ENCODE measurements at regions not wholly inside any gene's neighbourhood (a gene's known extent, or its start where the extent isn't known, plus 50 kb on each side); places are given as distances from the start of the nearest gene placed in this dataset.

DNA sequence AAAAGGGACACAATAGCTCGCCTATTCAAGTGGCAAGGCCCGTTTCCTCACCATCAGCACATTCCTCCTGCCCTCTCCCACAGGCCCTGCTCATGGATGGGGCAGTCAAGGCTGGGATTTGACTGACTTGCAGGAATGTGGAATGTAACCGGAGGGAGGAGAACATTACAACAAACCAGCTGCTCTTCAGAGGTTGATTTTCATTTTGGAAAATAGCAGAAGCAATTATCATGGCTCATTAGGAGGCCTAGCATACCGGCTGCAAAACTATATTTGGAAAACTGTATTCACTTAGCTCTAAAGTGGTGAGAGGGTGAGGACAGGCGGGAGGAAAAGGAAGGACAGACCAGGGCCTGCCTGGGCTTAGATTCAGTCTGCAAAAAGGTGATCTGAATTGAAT is 283.7 kb downstream of the CD83 start:
- no peak for DNase-seq (ENCODE audit: low read depth in 2 of 2)
- no peak overlapping the region for H3K9ac ChIP-seq (ENCODE audit: insufficient read depth, low read length)
- no peak overlapping the region for H3K4me3 ChIP-seq (replicated peaks in 1 of 4; ENCODE audit: control extremely low read depth in 1 of 4, insufficient read depth in 1 of 4, low read depth in 3 of 4, low read length in 4 of 4)
- no peaks in the 10 kb centered on the region for H3K79me2 ChIP-seq (ENCODE audit: control insufficient read depth, insufficient read depth, low read length)
- no peaks in the 10 kb centered on the region for H3K27me3 ChIP-seq (ENCODE audit: control insufficient read depth, insufficient read depth, low read length)
- TF ChIP-seq, protein P1, sequence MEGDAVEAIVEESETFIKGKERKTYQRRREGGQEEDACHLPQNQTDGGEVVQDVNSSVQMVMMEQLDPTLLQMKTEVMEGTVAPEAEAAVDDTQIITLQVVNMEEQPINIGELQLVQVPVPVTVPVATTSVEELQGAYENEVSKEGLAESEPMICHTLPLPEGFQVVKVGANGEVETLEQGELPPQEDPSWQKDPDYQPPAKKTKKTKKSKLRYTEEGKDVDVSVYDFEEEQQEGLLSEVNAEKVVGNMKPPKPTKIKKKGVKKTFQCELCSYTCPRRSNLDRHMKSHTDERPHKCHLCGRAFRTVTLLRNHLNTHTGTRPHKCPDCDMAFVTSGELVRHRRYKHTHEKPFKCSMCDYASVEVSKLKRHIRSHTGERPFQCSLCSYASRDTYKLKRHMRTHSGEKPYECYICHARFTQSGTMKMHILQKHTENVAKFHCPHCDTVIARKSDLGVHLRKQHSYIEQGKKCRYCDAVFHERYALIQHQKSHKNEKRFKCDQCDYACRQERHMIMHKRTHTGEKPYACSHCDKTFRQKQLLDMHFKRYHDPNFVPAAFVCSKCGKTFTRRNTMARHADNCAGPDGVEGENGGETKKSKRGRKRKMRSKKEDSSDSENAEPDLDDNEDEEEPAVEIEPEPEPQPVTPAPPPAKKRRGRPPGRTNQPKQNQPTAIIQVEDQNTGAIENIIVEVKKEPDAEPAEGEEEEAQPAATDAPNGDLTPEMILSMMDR (conservative IDR thresholded peaks at IDR 0.05 in 1 of 2, IDR thresholded peaks at IDR 0.05 in 1 of 2; ENCODE audit: low read depth in 1 of 2, low read length in 2 of 2), result no peak
- TF ChIP-seq EZH2 (IDR thresholded peaks at IDR 0.05; ENCODE audit: low read length, missing control alignments), result no peak
- no peaks in the 10 kb centered on the region for H4K20me1 ChIP-seq (ENCODE audit: control insufficient read depth, extremely low read depth, insufficient read depth, low read length)
- no peaks in the 10 kb centered on the region for H3K36me3 ChIP-seq (ENCODE audit: control insufficient read depth, insufficient read depth, low read length)
- no peak overlapping the region for H3K27ac ChIP-seq (ENCODE audit: insufficient read depth, low read length)
- H3K4me2 ChIP-seq (ENCODE audit: extremely low read depth, insufficient read depth, low read length), result no peak overlapping the region
- H3K9me3 ChIP-seq (ENCODE audit: control insufficient read depth, insufficient read depth, low read depth, low read length), result no peaks in the 10 kb centered on the region
- H2AFZ ChIP-seq (ENCODE audit: low read length), result no peak overlapping the region
- no peaks in the 10 kb centered on the region for H3K4me1 ChIP-seq (ENCODE audit: control insufficient read depth, extremely low read depth, insufficient read depth, low read length)

DNA sequence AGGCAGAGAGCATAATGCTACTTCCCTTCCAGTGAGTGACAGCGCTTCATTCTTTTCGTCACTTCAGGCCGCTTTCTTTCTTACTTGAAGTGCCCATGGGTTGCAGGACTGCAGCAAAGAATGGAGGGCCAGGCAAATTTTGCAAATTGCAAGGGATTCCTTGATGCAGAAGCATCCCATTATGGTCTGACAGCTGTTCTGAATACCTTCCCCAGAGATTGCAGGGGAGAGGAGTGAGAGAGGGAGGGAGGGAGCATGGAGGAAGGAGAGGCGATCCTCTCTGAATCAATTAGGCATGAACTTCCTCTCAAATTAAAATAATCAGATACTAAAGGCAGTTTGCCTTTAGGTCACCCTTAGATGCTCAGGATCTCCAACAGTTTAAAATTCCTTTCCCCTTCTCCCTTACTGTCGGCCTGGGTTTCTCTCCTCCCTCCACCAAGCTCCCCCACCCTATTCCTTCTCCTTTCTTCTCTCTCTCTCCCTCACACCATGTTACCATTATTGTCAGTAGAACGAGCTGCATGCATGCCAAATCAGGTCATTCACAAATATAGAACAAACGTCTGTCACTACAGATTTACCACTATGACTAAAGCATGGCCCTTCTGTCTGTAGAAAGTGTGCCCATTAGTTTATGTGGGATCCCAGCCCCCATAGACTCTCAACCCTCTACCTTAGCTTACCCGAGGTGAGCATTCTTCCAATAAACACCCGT is 289.2 kb downstream of the CD83 start:
- DNase-seq (ENCODE audit: low read depth in 2 of 2), result no peak
- no peaks in the 10 kb centered on the region for H3K4me1 ChIP-seq (ENCODE audit: control insufficient read depth, extremely low read depth, insufficient read depth, low read length)
- H3K27me3 ChIP-seq (ENCODE audit: control insufficient read depth, insufficient read depth, low read length), result no peaks in the 10 kb centered on the region
- no peak overlapping the region for H3K9ac ChIP-seq (ENCODE audit: insufficient read depth, low read length)
- no peak overlapping the region for H3K27ac ChIP-seq (ENCODE audit: insufficient read depth, low read length)
- no peak for TF ChIP-seq EZH2 (IDR thresholded peaks at IDR 0.05; ENCODE audit: low read length, missing control alignments)
- TF ChIP-seq, protein P1 (conservative IDR thresholded peaks at IDR 0.05 in 1 of 2, IDR thresholded peaks at IDR 0.05 in 1 of 2; ENCODE audit: low read depth in 1 of 2, low read length in 2 of 2), result no peak
- no peaks in the 10 kb centered on the region for H3K9me3 ChIP-seq (ENCODE audit: control insufficient read depth, insufficient read depth, low read depth, low read length)
- no peak overlapping the region for H2AFZ ChIP-seq (ENCODE audit: low read length)
- H3K79me2 ChIP-seq (ENCODE audit: control insufficient read depth, insufficient read depth, low read length), result no peaks in the 10 kb centered on the region
- no peaks in the 10 kb centered on the region for H3K36me3 ChIP-seq (ENCODE audit: control insufficient read depth, insufficient read depth, low read length)
- no peak overlapping the region for H3K4me3 ChIP-seq (replicated peaks in 1 of 4; ENCODE audit: control extremely low read depth in 1 of 4, insufficient read depth in 1 of 4, low read depth in 3 of 4, low read length in 4 of 4)
- H4K20me1 ChIP-seq (ENCODE audit: control insufficient read depth, extremely low read depth, insufficient read depth, low read length), result no peaks in the 10 kb centered on the region
- no peak overlapping the region for H3K4me2 ChIP-seq (ENCODE audit: extremely low read depth, insufficient read depth, low read length)

DNA sequence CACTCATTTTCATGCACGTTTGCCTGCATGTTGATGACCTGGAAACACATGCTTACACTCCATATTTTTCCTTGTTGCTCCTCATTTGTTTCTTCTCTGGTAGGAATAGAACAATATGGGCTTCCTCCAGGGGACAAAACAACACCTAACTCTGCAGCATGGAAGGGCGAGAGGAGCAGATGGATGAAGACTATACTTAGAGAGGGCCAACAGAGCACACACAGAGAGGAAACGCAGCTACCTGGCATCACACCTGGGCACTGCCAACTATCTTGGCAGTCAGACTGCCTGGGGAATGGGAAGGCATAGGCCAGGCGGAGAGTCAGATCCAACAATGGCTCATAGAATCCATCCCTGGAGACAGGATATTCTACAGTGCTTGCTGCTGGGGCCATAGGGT is 290.9 kb downstream of the CD83 start:
- no peak overlapping the region for H3K4me3 ChIP-seq (replicated peaks in 1 of 4; ENCODE audit: control extremely low read depth in 1 of 4, insufficient read depth in 1 of 4, low read depth in 3 of 4, low read length in 4 of 4)
- H2AFZ ChIP-seq (ENCODE audit: low read length), result no peak overlapping the region
- H3K9ac ChIP-seq (ENCODE audit: insufficient read depth, low read length), result no peak overlapping the region
- no peaks in the 10 kb centered on the region for H4K20me1 ChIP-seq (ENCODE audit: control insufficient read depth, extremely low read depth, insufficient read depth, low read length)
- H3K27me3 ChIP-seq (ENCODE audit: control insufficient read depth, insufficient read depth, low read length), result no peaks in the 10 kb centered on the region
- no peaks in the 10 kb centered on the region for H3K4me1 ChIP-seq (ENCODE audit: control insufficient read depth, extremely low read depth, insufficient read depth, low read length)
- H3K79me2 ChIP-seq (ENCODE audit: control insufficient read depth, insufficient read depth, low read length), result no peaks in the 10 kb centered on the region
- H3K9me3 ChIP-seq (ENCODE audit: control insufficient read depth, insufficient read depth, low read depth, low read length), result no peaks in the 10 kb centered on the region
- TF ChIP-seq, protein P1 (conservative IDR thresholded peaks at IDR 0.05 in 1 of 2, IDR thresholded peaks at IDR 0.05 in 1 of 2; ENCODE audit: low read depth in 1 of 2, low read length in 2 of 2), result no peak
- TF ChIP-seq EZH2 (IDR thresholded peaks at IDR 0.05; ENCODE audit: low read length, missing control alignments), result no peak
- no peak overlapping the region for H3K27ac ChIP-seq (ENCODE audit: insufficient read depth, low read length)
- no peaks in the 10 kb centered on the region for H3K36me3 ChIP-seq (ENCODE audit: control insufficient read depth, insufficient read depth, low read length)
- DNase-seq (ENCODE audit: low read depth in 2 of 2), result no peak
- no peak overlapping the region for H3K4me2 ChIP-seq (ENCODE audit: extremely low read depth, insufficient read depth, low read length)
